Left lung (tissue), 4 donors: ENCODE measurements at regions not wholly inside any gene's neighbourhood (a gene's known extent, or its start where the extent isn't known, plus 50 kb on each side); places are given as distances from the start of the nearest gene placed in this dataset.
A peak's percentile ranks its signal among the peaks of the same experiment; 100 is the strongest.

ENCODE experiments used
- ATAC-seq: fragments of 200-7000 bp; cut with Tn5 transposase; one replicate; pipeline ENCODE4 v1.9.1; 2020; ENCODE audit warnings: moderate library complexity
- DNase-seq, 4 donors: peaks; one replicate each; pipeline ENCODE4 v3.0.0-alpha.2; 2013 to 2020
- H3K27ac ChIP-seq, 2 donors: fragments of 200-600 bp; sonication (generic) in 1 of 2; one replicate each; pipeline versions ENCODE4 v1.5.0 to v1.8.0; 2020 to 2021
- H3K27me3 ChIP-seq, 2 donors: fragments of 200-600 bp; sonication (generic) in 1 of 2; one replicate each; pipeline versions ENCODE4 v1.5.0 to v1.8.0; 2020 to 2021
- H3K36me3 ChIP-seq, 2 donors: fragments of 200-600 bp; sonication (generic) in 1 of 2; one replicate each; pipeline versions ENCODE4 v1.5.0 to v1.8.0; 2020 to 2021
- H3K4me1 ChIP-seq, 2 donors: fragments of 200-600 bp; one replicate each; pipeline ENCODE4 v1.8.0; 2021
- H3K4me3 ChIP-seq, 2 donors: fragments of 200-600 bp; sonication (generic) in 1 of 2; one replicate each; pipeline versions ENCODE4 v1.5.0 to v1.8.0; 2020 to 2021; ENCODE audit warnings: mild to moderate bottlenecking in 1 of 2
- H3K9me3 ChIP-seq, 2 donors: fragments of 200-600 bp; sonication (generic) in 1 of 2; one replicate each; pipeline versions ENCODE4 v1.5.0 to v1.8.0; 2020 to 2021
- CTCF ChIP-seq, 2 donors: fragments of 200-600 bp; sonication (generic) in 1 of 2; IDR thresholded peaks; one replicate each; pipeline versions ENCODE4 v1.5.0 to v1.8.0; 2021; ENCODE audit warnings: antibody characterized with exemption in 2 of 2
- intact Hi-C, 2 donors: fragments of 100-400 bp; cut with DNase I; formaldehyde crosslinking; loops; one replicate each; pipeline versions ENCODE4 v1.11.2 to v1.14.2; 2022
- donor health status: DM: no; HTN: yes; CAD: no.
- donor health status: DM: no; HTN: no; CAD: no.

- intact Hi-C loops, result no loop called here
- TF ChIP-seq CTCF (IDR thresholded peaks at IDR 0.05), result no peak
- DNase-seq (no peak), ATAC-seq (no peak)
- Histone ChIP-seq H3K36me3 (no peaks in the 10 kb centered on the region), H3K9me3 (peaks cover 0 to 12% of the 10 kb centered on the region in 2 donors), H3K4me1 (no peaks in the 10 kb centered on the region), H3K4me3 (no peak overlapping the region), H3K27me3 (no peaks in the 10 kb centered on the region), H3K27ac (no peak overlapping the region)
Measured at GRCh38 chr7:153852261-153852660, 199.9 kb upstream of the DPP6 start.

GRCh38 chr7:153858355-153858754, 193.8 kb upstream of the DPP6 start:
- Histone ChIP-seq H3K36me3 (no peaks in the 10 kb centered on the region), H3K27me3 (no peaks in the 10 kb centered on the region), H3K27ac (no peak overlapping the region), H3K4me3 (no peak overlapping the region), H3K9me3 (peaks cover 0 to 9% of the 10 kb centered on the region in 2 donors), H3K4me1 (no peaks in the 10 kb centered on the region)
- TF ChIP-seq CTCF (IDR thresholded peaks at IDR 0.05), result no peak
- DNase-seq (no peak), ATAC-seq (no peak)
- intact Hi-C loops, result no loop called here

GRCh38 chr7:153859239-153859638, 193.0 kb upstream of the DPP6 start:
- ATAC-seq (no peak), DNase-seq (no peak)
- no peaks in the 10 kb centered on the region for H3K4me1 ChIP-seq
- H3K36me3 ChIP-seq, result no peaks in the 10 kb centered on the region
- no peak overlapping the region for H3K4me3 ChIP-seq
- intact Hi-C loops, result no loop called here
- H3K27me3 ChIP-seq, result no peaks in the 10 kb centered on the region
- no peak overlapping the region for H3K27ac ChIP-seq
- H3K9me3 ChIP-seq, result peaks cover 0 to 17% of the 10 kb centered on the region in 2 donors
- no peak for TF ChIP-seq CTCF (IDR thresholded peaks at IDR 0.05)

GRCh38 chr7:153886506-153887441, 165.4 kb upstream of the DPP6 start:
- H3K4me3 ChIP-seq, result peak overlapping the region in 1 of 2 donors; percentile 13
- ATAC-seq (peak; percentile 69), DNase-seq (peak in 1 of 4 donors; percentile 73)
- no peaks in the 10 kb centered on the region for H3K9me3 ChIP-seq
- no peak for TF ChIP-seq CTCF (IDR thresholded peaks at IDR 0.05)
- H3K36me3 ChIP-seq, result no peaks in the 10 kb centered on the region
- H3K27ac ChIP-seq, result no peak overlapping the region
- no peaks in the 10 kb centered on the region for H3K4me1 ChIP-seq
- peaks cover 25 to 47% of the 10 kb centered on the region in 2 donors for H3K27me3 ChIP-seq
- intact Hi-C loops, result no loop called here

GRCh38 chr7:153887749-153888569, 164.2 kb upstream of the DPP6 start:
- Histone ChIP-seq H3K36me3 (no peaks in the 10 kb centered on the region), H3K27me3 (peaks cover 25 to 47% of the 10 kb centered on the region in 2 donors), H3K9me3 (no peaks in the 10 kb centered on the region), H3K4me3 (no peak overlapping the region), H3K27ac (no peak overlapping the region), H3K4me1 (no peaks in the 10 kb centered on the region)
- DNase-seq, result peak in 1 of 4 donors; percentile 75
- TF ChIP-seq CTCF (IDR thresholded peaks at IDR 0.05), result no peak
- intact Hi-C loops, result no loop called here
- ATAC-seq, result no peak
